Neuron (in vitro differentiated cells): ENCODE measurements at regions not wholly inside any gene's neighbourhood (a gene's known extent, or its start where the extent isn't known, plus 50 kb on each side); places are given as distances from the start of the nearest gene placed in this dataset.

Experiments
- H2AFZ ChIP-seq: one replicate; pipeline ENCODE4 v1.6.1; 2013; ENCODE audit warnings: low read depth, mild to moderate bottlenecking, inconsistent platforms, low read length, moderate library complexity
- H3K27me3 ChIP-seq: one replicate; pipeline ENCODE4 v1.6.1; 2013; ENCODE audit warnings: low read length; ENCODE audit not compliant: insufficient read depth
- H3K36me3 ChIP-seq: one replicate; pipeline ENCODE4 v1.6.1; 2013; ENCODE audit warnings: low read length; ENCODE audit not compliant: insufficient read depth
- H3K4me1 ChIP-seq: one replicate; pipeline ENCODE4 v1.6.1; 2013; ENCODE audit warnings: low read length; ENCODE audit not compliant: insufficient read depth
- H3K4me3 ChIP-seq: 2 replicates; pipeline ENCODE4 v1.5.1; 2013; ENCODE audit warnings: mild to moderate bottlenecking, low read length, moderate library complexity
- H3K9me3 ChIP-seq: one replicate; pipeline ENCODE4 v1.6.1; 2013; ENCODE audit warnings: low read length

GRCh38 chr2:23171108-23171507 lies 213.9 kb upstream of the KLHL29 start:
- Histone ChIP-seq H3K36me3 (no peaks in the 10 kb centered on the region), H3K9me3 (no peaks in the 10 kb centered on the region), H2AFZ (no peak overlapping the region), H3K27me3 (no peaks in the 10 kb centered on the region), H3K4me3 (no peak overlapping the region), H3K4me1 (no peaks in the 10 kb centered on the region)

- H3K4me1 ChIP-seq = no peaks in the 10 kb centered on the region
- no peak overlapping the region for H2AFZ ChIP-seq
- no peaks in the 10 kb centered on the region for H3K27me3 ChIP-seq
- no peaks in the 10 kb centered on the region for H3K9me3 ChIP-seq
- H3K4me3 ChIP-seq = no peak overlapping the region
- no peaks in the 10 kb centered on the region for H3K36me3 ChIP-seq
These were observed 206.6 kb upstream of the KLHL29 start for GRCh38 chr2:23178396-23178795.

DNA sequence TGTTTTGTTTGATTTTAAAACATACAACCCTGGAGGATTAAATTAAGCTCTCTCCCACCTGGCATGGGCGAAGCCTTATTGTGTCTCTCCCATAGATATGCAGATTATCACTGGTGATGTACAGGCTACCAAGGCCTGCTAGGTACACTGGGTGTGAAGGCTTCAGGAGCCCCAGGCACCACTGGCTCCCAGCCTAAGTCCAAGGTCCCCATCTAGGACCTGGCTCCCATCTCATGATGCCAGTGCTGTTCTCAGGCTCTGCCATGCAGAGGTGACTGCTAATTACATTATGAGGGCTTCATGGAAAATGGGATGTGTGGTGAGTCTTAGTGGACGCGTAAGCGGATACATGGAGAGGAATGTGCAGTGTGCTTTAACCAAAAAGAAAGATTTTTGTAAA lies 201.2 kb upstream of the KLHL29 start:
- Histone ChIP-seq H3K36me3 (no peaks in the 10 kb centered on the region), H3K9me3 (no peaks in the 10 kb centered on the region), H3K27me3 (no peaks in the 10 kb centered on the region), H3K4me1 (no peaks in the 10 kb centered on the region), H2AFZ (no peak overlapping the region), H3K4me3 (no peak overlapping the region)

DNA sequence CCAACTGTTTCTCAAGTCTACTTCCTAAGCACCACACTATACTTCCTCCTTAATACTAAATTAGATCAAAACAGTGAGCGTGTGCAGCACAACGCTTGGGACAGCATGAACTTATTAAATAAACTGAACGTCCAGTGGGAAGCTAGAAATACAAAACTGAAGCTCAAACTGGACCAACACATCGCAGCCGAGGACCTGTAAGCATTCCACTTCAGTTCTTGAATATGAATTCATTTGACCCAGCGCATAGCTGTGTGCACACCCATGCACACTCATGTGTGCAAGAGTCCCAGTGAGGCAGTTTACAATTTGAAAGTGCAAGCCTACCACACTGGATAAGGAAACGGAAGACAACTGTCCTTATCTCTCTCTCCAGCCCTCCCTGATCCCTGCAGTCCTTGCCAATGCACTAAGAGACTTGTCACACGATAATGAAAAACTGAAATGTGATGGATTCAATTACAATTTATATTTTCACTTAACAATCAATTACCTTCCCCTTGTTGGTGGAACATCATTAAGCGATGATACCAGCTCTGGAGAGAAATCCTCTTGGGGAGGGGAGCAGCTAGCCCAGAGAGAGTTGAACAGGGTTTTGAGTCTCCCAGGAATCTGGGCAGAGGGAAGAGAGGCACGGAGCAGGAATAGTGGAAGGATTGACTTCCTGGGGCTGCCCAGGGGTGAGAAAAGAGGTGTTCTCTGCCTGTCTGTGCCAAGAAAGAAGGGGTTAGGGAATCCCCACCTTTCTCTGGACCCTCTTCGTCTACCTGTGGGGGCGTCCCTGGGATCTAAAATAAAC lies 186.5 kb upstream of the KLHL29 start:
- Histone ChIP-seq H3K9me3 (no peaks in the 10 kb centered on the region), H2AFZ (no peak overlapping the region), H3K4me3 (no peak overlapping the region), H3K4me1 (no peaks in the 10 kb centered on the region), H3K27me3 (no peaks in the 10 kb centered on the region), H3K36me3 (no peaks in the 10 kb centered on the region)

DNA sequence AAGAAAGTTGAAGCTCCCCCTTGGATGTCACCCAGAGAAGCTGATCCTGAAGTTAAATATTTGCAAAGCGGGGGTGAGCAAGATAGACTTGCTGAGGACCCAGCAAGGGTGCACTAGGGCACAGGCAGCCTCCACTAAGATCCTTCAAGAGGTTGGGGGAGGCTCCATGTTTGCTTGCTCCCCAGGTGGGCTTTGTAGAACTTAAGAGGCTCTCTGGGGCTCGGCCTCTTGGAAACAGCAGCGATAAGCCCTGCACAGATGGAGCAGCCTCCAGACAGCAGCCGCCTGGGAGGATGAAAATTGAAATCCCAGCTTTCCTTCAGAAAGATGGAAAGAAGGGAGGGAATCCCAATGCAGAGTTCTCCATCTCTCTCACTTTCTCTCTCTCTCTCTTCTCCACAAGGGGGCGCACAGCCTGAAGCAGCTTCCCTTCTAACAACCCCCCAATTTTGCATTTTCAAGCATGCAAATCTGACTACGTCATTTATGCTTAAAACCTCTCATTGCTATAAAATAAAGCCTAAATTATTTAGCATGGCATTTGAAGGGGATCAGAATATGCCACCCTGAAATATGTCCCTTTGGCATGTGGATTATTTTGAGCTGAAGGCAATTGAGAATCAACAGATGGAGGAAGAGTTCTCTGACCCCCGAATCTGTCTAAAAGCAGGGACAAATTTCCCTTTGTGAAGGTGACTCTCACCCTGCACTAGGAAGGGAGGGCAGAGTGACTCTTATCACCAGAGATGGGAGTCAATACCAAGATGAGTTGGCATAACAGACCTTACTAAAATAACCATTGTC lies 185.7 kb upstream of the KLHL29 start:
- H3K4me3 ChIP-seq = no peak overlapping the region

GRCh38 chr2:23200068-23200786 lies 184.8 kb upstream of the KLHL29 start:
- Histone ChIP-seq H3K4me3 (no peak overlapping the region), H3K27me3 (no peaks in the 10 kb centered on the region), H2AFZ (no peak overlapping the region), H3K36me3 (no peaks in the 10 kb centered on the region), H3K9me3 (no peaks in the 10 kb centered on the region), H3K4me1 (no peaks in the 10 kb centered on the region)

More for the DNA sequence above, 185.7 kb upstream of the KLHL29 start:
- Histone ChIP-seq H3K36me3 (no peaks in the 10 kb centered on the region), H3K27me3 (no peaks in the 10 kb centered on the region), H3K4me1 (no peaks in the 10 kb centered on the region), H2AFZ (no peak overlapping the region), H3K9me3 (no peaks in the 10 kb centered on the region)

- Histone ChIP-seq H3K9me3 (no peaks in the 10 kb centered on the region), H3K36me3 (no peaks in the 10 kb centered on the region), H3K4me3 (no peak overlapping the region), H3K4me1 (no peaks in the 10 kb centered on the region), H3K27me3 (no peaks in the 10 kb centered on the region), H2AFZ (no peak overlapping the region)
These were observed 184.2 kb upstream of the KLHL29 start for GRCh38 chr2:23200787-23201114.

DNA sequence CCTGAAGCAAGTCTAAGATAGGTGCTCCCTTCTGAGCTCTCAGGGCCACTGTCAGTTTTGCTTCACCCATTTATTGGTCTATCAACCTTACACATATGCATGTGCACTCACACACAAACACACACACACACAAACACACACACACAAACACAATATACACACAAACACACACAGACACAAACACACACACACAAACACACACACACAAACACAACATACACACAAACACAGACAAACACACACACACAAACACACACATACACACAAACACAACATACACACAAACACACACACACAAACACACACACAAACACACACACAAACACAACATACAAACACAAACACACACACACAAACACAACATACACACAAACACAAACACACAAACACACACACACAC lies 181.6 kb upstream of the KLHL29 start:
- Histone ChIP-seq H3K4me1 (no peaks in the 10 kb centered on the region), H2AFZ (no peak overlapping the region), H3K9me3 (no peaks in the 10 kb centered on the region), H3K4me3 (no peak overlapping the region), H3K27me3 (no peaks in the 10 kb centered on the region), H3K36me3 (no peaks in the 10 kb centered on the region)

DNA sequence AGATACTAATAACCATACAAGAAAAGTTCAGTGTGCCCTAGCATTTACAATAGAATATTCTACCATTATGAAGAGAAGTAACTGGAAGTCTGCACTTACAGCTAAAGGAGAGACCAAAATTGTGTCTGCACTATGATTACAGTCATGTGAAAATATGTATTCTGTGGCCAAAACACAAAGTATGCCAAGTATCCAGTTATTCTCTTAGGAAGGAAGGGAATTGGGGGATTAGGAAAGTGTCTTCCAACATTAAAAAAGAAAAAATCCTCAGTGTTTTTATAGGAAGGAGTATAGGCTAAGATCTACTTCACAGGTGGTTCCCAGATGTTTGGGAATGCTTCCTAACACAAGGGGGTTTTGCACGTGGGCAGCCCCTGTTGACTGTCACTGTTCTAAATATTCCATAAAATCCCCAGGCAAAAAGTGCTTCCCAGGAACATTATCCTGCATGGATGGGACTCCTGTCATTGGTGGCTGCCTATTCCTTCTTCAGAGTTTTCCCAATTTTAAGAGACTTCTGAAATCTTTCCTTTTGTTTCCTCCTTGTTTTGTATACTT lies 180.2 kb upstream of the KLHL29 start:
- Histone ChIP-seq H3K4me1 (no peaks in the 10 kb centered on the region), H2AFZ (no peak overlapping the region), H3K9me3 (no peaks in the 10 kb centered on the region), H3K27me3 (no peaks in the 10 kb centered on the region), H3K36me3 (no peaks in the 10 kb centered on the region), H3K4me3 (no peak overlapping the region)

GRCh38 chr2:23206650-23207049 lies 178.3 kb upstream of the KLHL29 start:
- no peaks in the 10 kb centered on the region for H3K9me3 ChIP-seq
- H2AFZ ChIP-seq = no peak overlapping the region
- H3K27me3 ChIP-seq = no peaks in the 10 kb centered on the region
- no peak overlapping the region for H3K4me3 ChIP-seq
- no peaks in the 10 kb centered on the region for H3K36me3 ChIP-seq
- no peaks in the 10 kb centered on the region for H3K4me1 ChIP-seq

- Histone ChIP-seq H3K36me3 (no peaks in the 10 kb centered on the region), H3K9me3 (no peaks in the 10 kb centered on the region), H3K4me3 (no peak overlapping the region), H3K27me3 (no peaks in the 10 kb centered on the region), H2AFZ (no peak overlapping the region), H3K4me1 (no peaks in the 10 kb centered on the region)
These were observed 177.1 kb upstream of the KLHL29 start for GRCh38 chr2:23207871-23208270.

GRCh38 chr2:23208339-23208738 lies 176.6 kb upstream of the KLHL29 start:
- Histone ChIP-seq H3K4me1 (no peaks in the 10 kb centered on the region), H2AFZ (no peak overlapping the region), H3K27me3 (no peaks in the 10 kb centered on the region), H3K9me3 (no peaks in the 10 kb centered on the region), H3K36me3 (no peaks in the 10 kb centered on the region), H3K4me3 (no peak overlapping the region)

- Histone ChIP-seq H3K27me3 (no peaks in the 10 kb centered on the region), H3K4me1 (no peaks in the 10 kb centered on the region), H2AFZ (no peak overlapping the region), H3K9me3 (no peaks in the 10 kb centered on the region), H3K36me3 (no peaks in the 10 kb centered on the region), H3K4me3 (no peak overlapping the region)
These were observed 175.9 kb upstream of the KLHL29 start for GRCh38 chr2:23209059-23209458.
